K562 (cell line): ENCODE measurements at regions not wholly inside any gene's neighbourhood (a gene's known extent, or its start where the extent isn't known, plus 50 kb on each side); places are given as distances from the start of the nearest gene placed in this dataset.

ENCODE experiments used
- ATAC-seq: fragments of 200-7000 bp; cut with Tn5 transposase; 3 replicates; pipeline ENCODE4 v1.9.1; 2020; ENCODE audit warnings: moderate library complexity
- BruUV-seq: library from RNA; stranded (reverse); fragments of 400-500 nt; replicated peaks from 2 replicates; lab custom pipeline; 2021; lab: Mats Ljungman, UMichigan
- CTCF ChIA-PET: fragments of 300-600 bp; formaldehyde crosslinking; extraction: SDS; loops from one replicate; lab custom pipeline; 2021; ENCODE audit warnings: low intra/inter-chr PET ratio; lab: Yijun Ruan, JAX
- POLR2A ChIA-PET: fragments of 300-600, 350-650 bp; sonication (Branson Sonifier 250); formaldehyde crosslinking; extraction: SDS; loops from one replicate; lab custom pipeline; 2021; ENCODE audit warnings: antibody characterized with exemption, inconsistent platforms; lab: Yijun Ruan, JAX
- DNase-seq, 4 experiments: peaks; one replicate each; pipeline versions ENCODE4 v3.0.0 to v3.0.0-alpha.2; 2011 to 2018; ENCODE audit warnings: low spot score in 3 of 4, mixed read lengths in 3 of 4; ENCODE audit errors: extremely low read depth in 1 of 4
- FAIRE-seq: peaks from 2 replicates; lab custom pipeline; 2011; peaks lifted over from hg19 to GRCh38; lab: Jason Lieb, UNC
- H2AFZ ChIP-seq: 2 replicates; pipeline ENCODE4 v1.6.0; 2011; ENCODE audit warnings: low read depth, low read length, control low read depth, inconsistent platforms
- H3K27ac ChIP-seq: fragments of 200-600 bp; 3 replicates; pipeline ENCODE4 v1.8.0; 2011; ENCODE audit warnings: low read depth, mild to moderate bottlenecking, control low read depth, inconsistent platforms, low read length, moderate library complexity, mixed read lengths; ENCODE audit errors: extremely low read depth
- H3K27me3 ChIP-seq, 2 experiments: fragments of 300-600 bp in 1 of 2; 2 replicates in 1 of 2; 3 replicates in 1 of 2; pipeline versions ENCODE4 v1.6.0 to v1.8.0; 2011; ENCODE audit warnings: inconsistent platforms in 2 of 2, low read length in 2 of 2, mild to moderate bottlenecking in 1 of 2, mixed read lengths in 1 of 2, moderate library complexity in 1 of 2; ENCODE audit not compliant: control insufficient read depth in 2 of 2, insufficient read depth in 2 of 2
- H3K36me3 ChIP-seq: fragments of 300-600 bp; 3 replicates; pipeline ENCODE4 v1.8.0; 2011; ENCODE audit warnings: mild to moderate bottlenecking, low read length, inconsistent platforms; ENCODE audit not compliant: control insufficient read depth, insufficient read depth
- H3K4me1 ChIP-seq, 2 experiments: fragments of 200-600 bp in 1 of 2; replicated peaks in 1 of 2; 2 replicates in 1 of 2; 3 replicates in 1 of 2; pipeline versions ENCODE4 v1.5.1 to v1.8.0; 2011; ENCODE audit warnings: inconsistent platforms in 2 of 2, low read length in 2 of 2, mild to moderate bottlenecking in 1 of 2, mixed read lengths in 1 of 2, moderate library complexity in 1 of 2; ENCODE audit not compliant: control insufficient read depth in 2 of 2, insufficient read depth in 2 of 2
- H3K4me2 ChIP-seq: 2 replicates; pipeline ENCODE4 v1.6.1; 2011; ENCODE audit warnings: low read length, control low read depth, inconsistent platforms, mixed read lengths; ENCODE audit not compliant: insufficient read depth
- H3K4me3 ChIP-seq: fragments of 200-600 bp; sonication (generic), shearing (Covaris generic); 2 replicates; pipeline ENCODE4 v1.5.1; 2016; ENCODE audit warnings: control low read depth, inconsistent platforms
- H3K79me2 ChIP-seq: fragments of 200-600 bp; 3 replicates; pipeline ENCODE4 v1.8.0; 2011; ENCODE audit warnings: low read length, inconsistent platforms; ENCODE audit not compliant: control insufficient read depth, insufficient read depth
- H3K9ac ChIP-seq, 2 experiments: 2 replicates each; pipeline versions ENCODE4 v1.6.0 to v1.6.1; 2011; ENCODE audit warnings: low read depth in 2 of 2, low read length in 2 of 2, control low read depth in 1 of 2, inconsistent platforms in 1 of 2, mild to moderate bottlenecking in 1 of 2, mixed read lengths in 1 of 2; ENCODE audit not compliant: insufficient read depth in 1 of 2
- H3K9me1 ChIP-seq: one replicate; pipeline ENCODE4 v1.6.0; 2011; ENCODE audit warnings: inconsistent platforms, mild to moderate bottlenecking, low read length, moderate library complexity; ENCODE audit not compliant: control insufficient read depth, insufficient read depth
- H3K9me3 ChIP-seq: replicated peaks from 2 replicates; pipeline ENCODE4 v1.5.1; 2011; ENCODE audit warnings: low read depth, low read length, inconsistent platforms; ENCODE audit not compliant: control insufficient read depth, insufficient read depth
- H4K20me1 ChIP-seq: replicated peaks from 2 replicates; pipeline ENCODE4 v1.6.1; 2011; ENCODE audit warnings: low read length, inconsistent platforms, mixed read lengths; ENCODE audit not compliant: control insufficient read depth, insufficient read depth
- BMI1 ChIP-seq: fragments of 150-350 bp; IDR thresholded peaks from 2 replicates; pipeline ENCODE4 v1.6.1; 2014; ENCODE audit warnings: low read length
- E2F6 ChIP-seq, 2 experiments: IDR thresholded peaks; 2 replicates each; pipeline ENCODE4 v1.6.1; 2011; ENCODE audit warnings: borderline replicate concordance in 1 of 2, control low read depth in 1 of 2, low read depth in 1 of 2, low read length in 1 of 2, mild to moderate bottlenecking in 1 of 2, mixed read lengths in 1 of 2, moderate library complexity in 1 of 2; ENCODE audit not compliant: insufficient read depth in 1 of 2, insufficient read length in 1 of 2, poor library complexity in 1 of 2, severe bottlenecking in 1 of 2; ENCODE audit errors: extremely low read depth in 1 of 2
- FOXK1 ChIP-seq: sonication (generic); formaldehyde crosslinking; IDR thresholded peaks from 2 replicates; pipeline ENCODE4 v1.8.0; 2022; ENCODE audit warnings: missing genetic modification reagents, mild to moderate bottlenecking, borderline replicate concordance
- HES1 ChIP-seq: fragments of 450-650 bp; IDR thresholded peaks from 2 replicates; pipeline ENCODE4 v1.6.1; 2016; ENCODE audit warnings: low read depth, mild to moderate bottlenecking, moderate library complexity
- NFE2L1 ChIP-seq: fragments of 450-650 bp; IDR thresholded peaks from 2 replicates; pipeline ENCODE4 v1.6.1; 2016; ENCODE audit warnings: missing genetic modification characterization, low read depth, mild to moderate bottlenecking, missing compliant biosample characterization, moderate library complexity, borderline replicate concordance
- SMC3 ChIP-seq: conservative IDR thresholded peaks from 2 replicates; pipeline ENCODE4 v1.6.1; 2011; ENCODE audit warnings: low read depth, low read length, improper control_type of control experiment; ENCODE audit not compliant: insufficient read depth
- SNIP1 ChIP-seq: fragments of 450-650 bp; IDR thresholded peaks from 2 replicates; pipeline ENCODE4 v1.7.1; 2017; ENCODE audit warnings: low read depth, mild to moderate bottlenecking
- TAL1 ChIP-seq: fragments of 450-650 bp; IDR thresholded peaks from 2 replicates; pipeline ENCODE4 v1.6.1; 2016; ENCODE audit warnings: mild to moderate bottlenecking
- ZBTB5 ChIP-seq: fragments of 450-650 bp; IDR thresholded peaks from 2 replicates; pipeline ENCODE4 v1.6.1; 2017; ENCODE audit warnings: antibody characterized with exemption
- ZNF589 ChIP-seq: fragments of 200-800 bp; sonication (Bioruptor generic); IDR thresholded peaks from 2 replicates; pipeline ENCODE4 v1.6.1; 2016; ENCODE audit warnings: low read depth, missing genetic modification characterization, missing compliant biosample characterization
- ZNF644 ChIP-seq: fragments of 200-800 bp; sonication (Bioruptor generic); IDR thresholded peaks from 2 replicates; pipeline ENCODE4 v1.6.1; 2016; ENCODE audit warnings: low read depth, missing genetic modification characterization, missing compliant biosample characterization
- ZNF696 ChIP-seq: fragments of 250-450 bp; sonication (Bioruptor Pico); conservative IDR thresholded peaks from 2 replicates; pipeline ENCODE4 v1.4.0; 2020; ENCODE audit warnings: mild to moderate bottlenecking, moderate library complexity
- WGBS: fragments of 100-300 bp; shearing (Covaris generic); methylation state at CpG from one replicate; pipeline ENCODE4 v1.1.6; 2016; ENCODE audit warnings: low coverage, mixed read lengths; ENCODE audit not compliant: insufficient coverage; ENCODE audit errors: missing lambda C conversion rate; 5-methylcytosine and 5-hydroxymethylcytosine counted together
- in situ Hi-C: fragments of 300-500 bp; cut with MboI; formaldehyde crosslinking; loops from 4 replicates; pipeline ENCODE4 v1.15.0; 2018; ENCODE audit warnings: inconsistent platforms, mixed read lengths
- intact Hi-C: fragments of 100-400 bp; cut with micrococcal nuclease; formaldehyde crosslinking; loops from 2 replicates; pipeline ENCODE4 v1.14.2; 2022

GRCh38 chr12:5123921-5124320, 80.2 kb downstream of the KCNA5 start:
- no peaks in the 10 kb centered on the region for H3K27me3 ChIP-seq
- no peak overlapping the region for H3K27ac ChIP-seq
- no peak for TF ChIP-seq SMC3
- TF ChIP-seq, all 486 proteins: peak for 0
- CTCF ChIA-PET, result no interaction called here
- Histone ChIP-seq H3K79me2 (no peaks in the 10 kb centered on the region), H2AFZ (no peak overlapping the region), H3K4me2 (no peak overlapping the region), H3K9me1 (no peaks in the 10 kb centered on the region), H3K4me1 (no peaks in the 10 kb centered on the region; a peak in 1 of 5 replicates), H3K4me3 (no peak overlapping the region), H3K9ac (no peak overlapping the region), H3K9me3 (no peaks in the 10 kb centered on the region), H4K20me1 (no peaks in the 10 kb centered on the region), H3K36me3 (no peaks in the 10 kb centered on the region)
- 54% methylated on average over 2 of the region's 2 CpGs for WGBS
- no peak for FAIRE-seq
- BruUV-seq, result no TSS peak
- in situ Hi-C loops (no loop called here), intact Hi-C loops (no loop called here)
- POLR2A ChIA-PET, result no interaction called here
- DNase-seq, result no peak
- no peak for ATAC-seq

- Histone ChIP-seq H3K4me2 (no peak overlapping the region), H3K4me3 (no peak overlapping the region), H3K4me1 (no peaks in the 10 kb centered on the region; a peak in 1 of 5 replicates), H3K27ac (no peak overlapping the region), H4K20me1 (no peaks in the 10 kb centered on the region), H2AFZ (no peak overlapping the region), H3K27me3 (no peaks in the 10 kb centered on the region), H3K9me3 (no peaks in the 10 kb centered on the region), H3K36me3 (no peaks in the 10 kb centered on the region), H3K9me1 (no peaks in the 10 kb centered on the region), H3K9ac (no peak overlapping the region), H3K79me2 (no peaks in the 10 kb centered on the region)
- intact Hi-C loops (no loop called here), in situ Hi-C loops (no loop called here)
- no peak for FAIRE-seq
- CTCF ChIA-PET, result no interaction called here
- no TSS peak for BruUV-seq
- no peak for ATAC-seq
- no peak for DNase-seq
- POLR2A ChIA-PET, result no interaction called here
- TF ChIP-seq BMI1 (no peak), E2F6 (IDR thresholded peaks at IDR 0.05; ENCODE audit: borderline replicate concordance in 1 of 2, extremely low read depth in 1 of 2, insufficient read depth in 1 of 2, insufficient read length in 1 of 2, low read depth in 1 of 2, low read length in 1 of 2, poor library complexity in 1 of 2, severe bottlenecking in 1 of 2) (no peak), FOXK1 (CRISPR knock-in tag) (no peak), HES1 (no peak), NFE2L1 (tag) (no peak), ZNF589 (CRISPR knock-in tag) (no peak), ZNF696 (CRISPR knock-in tag) (no peak), ZBTB5 (no peak), SNIP1 (no peak), TAL1 (no peak), ZNF644 (no peak)
Observed at GRCh38 chr12:5124401-5124800, 80.7 kb downstream of the KCNA5 start.
